A673 (cell line): ENCODE measurements at regions not wholly inside any gene's neighbourhood (a gene's known extent, or its start where the extent isn't known, plus 50 kb on each side); places are given as distances from the start of the nearest gene placed in this dataset.

Experiments used
- BruUV-seq: library from RNA; stranded (reverse); fragments of 400-500 nt; replicated peaks from 2 replicates; lab custom pipeline; 2021; lab: Mats Ljungman, UMichigan
- CTCF ChIA-PET: fragments of 300-600 bp; sonication (Branson Sonifier 250); formaldehyde crosslinking; loops from one replicate; lab custom pipeline; 2022; ENCODE audit warnings: antibody characterized with exemption; lab: Charles Lee
- POLR2A ChIA-PET: fragments of 300-600 bp; sonication (Branson Sonifier 250); formaldehyde crosslinking; loops from one replicate; lab custom pipeline; 2022; ENCODE audit warnings: antibody characterized with exemption; ENCODE audit not compliant: low non-redundant PET; lab: Charles Lee
- DNase-seq: peaks from one replicate; pipeline ENCODE4 v3.0.0-alpha.2; 2015; ENCODE audit warnings: low spot score
- H3K27ac ChIP-seq: fragments of 200-600 bp; sonication (generic); 2 replicates; pipeline ENCODE4 v1.5.1; 2016; ENCODE audit warnings: mixed run types, low read depth, mild to moderate bottlenecking, mixed read lengths, antibody characterized with exemption, low read length; ENCODE audit not compliant: poor library complexity, severe bottlenecking
- H3K27me3 ChIP-seq: fragments of 200-600 bp; sonication (generic); replicated peaks from 2 replicates; pipeline ENCODE4 v1.6.1; 2017; ENCODE audit warnings: mixed run types, low read depth, mild to moderate bottlenecking, mixed read lengths, antibody characterized with exemption, low read length; ENCODE audit not compliant: insufficient read depth, poor library complexity
- H3K36me3 ChIP-seq: fragments of 200-600 bp; sonication (generic); 2 replicates; pipeline ENCODE4 v1.6.1; 2016; ENCODE audit warnings: mixed run types, mild to moderate bottlenecking, mixed read lengths, antibody characterized with exemption, low read length; ENCODE audit not compliant: insufficient read depth, poor library complexity, severe bottlenecking
- H3K4me1 ChIP-seq: fragments of 200-600 bp; sonication (generic); 2 replicates; pipeline ENCODE4 v1.6.1; 2017; ENCODE audit warnings: mixed run types, mild to moderate bottlenecking, mixed read lengths, antibody characterized with exemption, low read length; ENCODE audit not compliant: insufficient read depth, poor library complexity, severe bottlenecking
- H3K4me3 ChIP-seq: fragments of 200-600 bp; sonication (generic); 2 replicates; pipeline ENCODE4 v1.5.1; 2016; ENCODE audit warnings: low read depth, mixed run types, mild to moderate bottlenecking, mixed read lengths, low read length; ENCODE audit not compliant: poor library complexity, severe bottlenecking
- H3K9me3 ChIP-seq: fragments of 200-600 bp; sonication (generic); 2 replicates; pipeline ENCODE4 v1.6.1; 2016; ENCODE audit warnings: mixed run types, low read depth, mild to moderate bottlenecking, mixed read lengths, antibody characterized with exemption, low read length; ENCODE audit not compliant: poor library complexity, severe bottlenecking
- CTCF ChIP-seq: fragments of 300-800, 200-600 bp; sonication (generic); conservative IDR thresholded peaks from 2 replicates; pipeline ENCODE4 v1.5.1; 2017; ENCODE audit warnings: low read depth, mild to moderate bottlenecking, antibody characterized with exemption, low read length, moderate library complexity, mixed read lengths
- EZH2 ChIP-seq: fragments of 200-600 bp; sonication (generic); IDR thresholded peaks from 2 replicates; pipeline ENCODE4 v1.6.1; 2017; ENCODE audit warnings: borderline replicate concordance, low read depth, mild to moderate bottlenecking, mixed read lengths, antibody characterized with exemption, low read length; ENCODE audit not compliant: poor library complexity, severe bottlenecking
- intact Hi-C: fragments of 100-400 bp; cut with micrococcal nuclease; formaldehyde crosslinking; loops from one replicate; pipeline ENCODE4 v1.10.0; 2022; ENCODE audit not compliant: unreplicated experiment

GRCh38 chr13:112134391-112135075, 67.6 kb downstream of the SOX1 start:
- H3K9me3 ChIP-seq, result no peaks in the 10 kb centered on the region
- POLR2A ChIA-PET, result no interaction called here
- no peak overlapping the region for H3K4me3 ChIP-seq
- no peak overlapping the region for H3K27ac ChIP-seq
- intact Hi-C loops, result no loop called here
- DNase-seq, result no peak
- peaks cover 22% of the 10 kb centered on the region for H3K27me3 ChIP-seq
- CTCF ChIA-PET, result no interaction called here
- no peaks in the 10 kb centered on the region for H3K36me3 ChIP-seq
- no TSS peak for BruUV-seq
- H3K4me1 ChIP-seq, result no peaks in the 10 kb centered on the region
- no peak for TF ChIP-seq EZH2
- TF ChIP-seq CTCF, result no peak

- no TSS peak for BruUV-seq
- Histone ChIP-seq H3K36me3 (no peaks in the 10 kb centered on the region), H3K27me3 (peaks cover 11% of the 10 kb centered on the region), H3K9me3 (no peaks in the 10 kb centered on the region), H3K27ac (no peak overlapping the region), H3K4me1 (no peaks in the 10 kb centered on the region), H3K4me3 (no peak overlapping the region)
- CTCF ChIA-PET, result no interaction called here
- no peak for DNase-seq
- POLR2A ChIA-PET, result no interaction called here
- no peak for TF ChIP-seq EZH2
- no peak for TF ChIP-seq CTCF
- intact Hi-C loops, result no loop called here
These were observed 69.1 kb downstream of the SOX1 start for GRCh38 chr13:112136095-112136494.

GRCh38 chr13:112137144-112137543, 70.2 kb downstream of the SOX1 start:
- no peak overlapping the region for H3K4me3 ChIP-seq
- BruUV-seq, result no TSS peak
- DNase-seq, result no peak
- TF ChIP-seq CTCF (no peak), EZH2 (no peak)
- no peak overlapping the region for H3K27ac ChIP-seq
- no peaks in the 10 kb centered on the region for H3K36me3 ChIP-seq
- intact Hi-C loops, result no loop called here
- H3K4me1 ChIP-seq, result no peaks in the 10 kb centered on the region
- peaks cover 11% of the 10 kb centered on the region for H3K27me3 ChIP-seq
- H3K9me3 ChIP-seq, result no peaks in the 10 kb centered on the region
- ChIA-PET POLR2A (no interaction called here), CTCF (no interaction called here)
